HG03575 (cell line): ENCODE measurements at regions not wholly inside any gene's neighbourhood (a gene's known extent, or its start where the extent isn't known, plus 50 kb on each side); places are given as distances from the start of the nearest gene placed in this dataset.

Source experiments
- ATAC-seq: cut with Tn5 transposase; IDR thresholded peaks from one replicate; pipeline ENCODE4 v1.9.1; 2021; ENCODE audit not compliant: unreplicated experiment, insufficient number of reproducible peaks, low FRiP score; ENCODE audit errors: extremely low read depth

DNA sequence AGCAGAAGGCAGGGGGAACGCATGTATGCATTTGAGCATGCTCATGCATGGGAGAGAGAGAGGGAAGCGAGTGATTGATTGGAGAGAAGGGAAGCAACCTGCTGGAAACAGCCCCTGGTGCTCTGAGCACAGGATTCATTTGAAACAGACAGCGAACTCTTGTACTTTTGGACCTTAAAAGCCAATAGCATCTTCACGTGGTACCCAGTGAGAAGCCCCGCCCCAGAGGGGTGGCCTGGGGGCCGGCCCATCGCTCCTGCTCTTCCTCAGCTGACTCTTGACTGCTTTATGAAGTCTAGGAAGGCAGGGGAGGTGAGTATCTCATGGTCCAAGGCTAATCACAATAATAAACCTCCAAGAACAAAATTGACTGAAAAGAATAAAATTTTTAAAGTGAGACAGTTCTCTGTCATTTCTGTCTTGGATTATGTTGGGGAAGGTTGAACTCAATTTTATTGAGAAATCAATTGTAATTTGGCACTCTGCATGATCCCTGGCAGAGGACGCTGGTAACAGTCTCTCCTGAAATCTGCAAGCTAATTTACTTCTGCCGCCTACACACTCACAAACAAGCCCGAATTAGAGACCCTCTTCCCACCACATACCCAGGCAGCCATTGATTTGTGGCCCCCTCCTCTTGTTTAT, 168.2 kb upstream of the PPARGC1A start:
- ATAC-seq: no peak

- ATAC-seq: no peak
Measured at GRCh38 chr4:24056289-24056688, 166.4 kb upstream of the PPARGC1A start.

DNA sequence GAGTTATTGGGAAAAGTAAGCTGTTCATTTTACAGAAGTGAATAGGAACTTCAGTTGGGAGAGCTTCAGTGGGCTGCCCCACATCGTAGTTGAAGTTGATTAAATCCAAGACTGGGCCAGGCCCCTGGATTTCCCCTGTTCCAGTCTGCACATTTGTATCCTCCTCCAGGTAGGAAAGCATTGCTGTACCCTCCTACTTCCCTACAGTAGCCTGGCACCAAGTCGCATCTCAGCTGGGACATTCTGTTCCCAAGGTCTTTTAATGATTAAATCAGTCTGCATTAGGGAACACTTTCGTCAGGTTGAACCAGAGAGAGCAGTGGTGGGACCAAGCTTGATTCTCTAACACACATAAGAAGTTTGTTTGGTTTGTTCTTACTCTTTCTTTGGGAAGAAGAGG, 165.8 kb upstream of the PPARGC1A start:
- ATAC-seq: no peak

DNA sequence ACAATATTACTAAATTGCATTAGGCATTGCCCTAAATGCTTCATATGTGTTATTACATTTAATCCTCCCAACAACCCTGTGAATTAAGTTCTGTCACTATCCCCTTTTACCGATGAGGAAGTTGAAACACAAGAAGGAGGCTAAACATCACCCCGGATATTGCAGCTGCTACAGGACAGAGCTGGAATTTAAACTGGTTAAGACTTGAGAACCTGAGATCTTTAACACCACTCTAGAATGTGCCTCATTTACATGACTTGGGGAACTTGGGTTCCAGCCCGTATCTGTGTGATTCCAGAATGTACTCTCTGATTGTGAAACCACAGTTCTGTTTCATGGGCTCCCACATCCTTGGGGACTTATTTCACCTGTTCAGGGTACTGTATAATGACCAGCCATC, 165.1 kb upstream of the PPARGC1A start:
- no peak for ATAC-seq

DNA sequence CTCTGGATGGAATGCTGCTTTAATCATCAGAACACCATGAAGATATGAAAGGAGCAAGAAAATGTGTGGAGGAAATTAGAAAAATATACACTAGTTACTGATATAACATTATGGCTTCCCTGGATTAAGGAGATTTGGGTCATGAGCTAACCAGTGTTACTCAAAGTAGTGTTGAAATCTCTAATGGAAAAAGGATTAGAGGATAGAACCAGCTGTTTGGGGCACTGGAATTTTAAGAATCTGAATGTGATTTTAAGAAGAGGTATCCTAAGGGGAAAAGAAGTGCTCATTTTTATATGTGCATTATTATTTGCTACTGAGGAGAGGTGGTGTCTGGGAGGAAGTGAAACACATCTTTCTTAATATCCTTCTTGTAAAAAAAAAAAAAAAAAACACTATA, 164.1 kb upstream of the PPARGC1A start:
- no peak for ATAC-seq

GRCh38 chr4:24044610-24045589, 155.1 kb upstream of the PPARGC1A start:
- no peak for ATAC-seq

- ATAC-seq: no peak
Measured at GRCh38 chr4:24042094-24042493, 152.2 kb upstream of the PPARGC1A start.

GRCh38 chr4:24040811-24041210, 151.0 kb upstream of the PPARGC1A start:
- no peak for ATAC-seq

GRCh38 chr4:24033626-24034025, 143.8 kb upstream of the PPARGC1A start:
- ATAC-seq: no peak

GRCh38 chr4:24032371-24032989, 142.6 kb upstream of the PPARGC1A start:
- no peak for ATAC-seq

- no peak for ATAC-seq
Measured at GRCh38 chr4:24026596-24026995, 136.7 kb upstream of the PPARGC1A start.

DNA sequence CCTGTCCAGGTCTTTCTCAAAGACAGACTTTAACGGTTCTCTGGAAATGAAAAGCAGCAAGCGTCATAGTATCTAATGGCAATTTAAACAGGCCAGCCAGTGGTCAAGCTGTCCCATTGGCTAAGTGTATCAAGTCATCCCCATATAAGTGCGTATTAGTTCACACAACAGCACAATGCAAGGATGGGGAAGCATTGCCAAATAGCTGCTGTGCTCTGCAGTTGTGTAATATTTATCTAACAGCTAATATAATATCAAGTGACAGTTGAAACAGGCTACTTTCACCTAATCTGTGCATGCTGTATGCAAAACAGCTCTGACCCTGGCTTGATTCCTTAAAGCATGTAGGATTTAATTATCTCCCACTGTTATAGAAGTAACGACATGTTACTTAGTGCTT, 134.8 kb upstream of the PPARGC1A start:
- no peak for ATAC-seq

DNA sequence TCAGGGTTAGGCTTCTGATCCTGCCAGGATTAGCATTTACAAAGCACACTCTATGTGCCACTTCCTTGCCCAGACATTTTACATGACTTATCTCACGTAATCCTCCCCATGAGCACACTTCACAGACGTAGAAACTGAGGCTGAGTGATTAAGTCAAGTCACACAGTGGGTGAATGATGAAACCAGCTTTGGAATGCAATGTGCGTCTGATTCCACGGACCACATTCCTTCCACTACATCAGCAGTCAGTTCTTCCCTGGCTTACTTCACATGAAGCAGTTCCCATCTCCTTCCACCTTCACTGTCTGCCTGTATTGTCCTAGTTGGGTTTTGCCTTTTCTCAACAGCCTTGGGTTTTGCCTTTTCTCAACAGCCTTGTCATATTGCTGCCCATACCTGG, 134.3 kb upstream of the PPARGC1A start:
- no peak for ATAC-seq

DNA sequence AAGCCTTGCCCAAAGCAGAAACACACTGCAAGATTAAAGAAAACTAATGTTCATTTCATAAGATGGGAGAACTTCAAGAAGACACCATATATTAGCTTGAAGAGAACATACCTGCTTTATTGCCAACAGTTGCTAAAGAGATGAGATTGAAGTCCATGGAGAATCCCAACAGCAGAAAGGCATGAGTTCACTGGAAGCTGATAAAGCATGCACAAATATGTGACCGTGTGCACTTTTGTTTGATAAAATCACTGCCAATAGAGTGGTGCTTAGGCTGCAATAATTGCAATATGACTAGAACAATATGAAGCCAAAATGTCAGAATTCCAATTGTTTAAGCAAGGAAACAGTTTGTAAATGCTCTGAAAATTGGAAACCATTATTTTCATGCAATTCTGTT, 125.9 kb upstream of the PPARGC1A start:
- no peak for ATAC-seq

GRCh38 chr4:24013668-24014422, 124.0 kb upstream of the PPARGC1A start:
- no peak for ATAC-seq

DNA sequence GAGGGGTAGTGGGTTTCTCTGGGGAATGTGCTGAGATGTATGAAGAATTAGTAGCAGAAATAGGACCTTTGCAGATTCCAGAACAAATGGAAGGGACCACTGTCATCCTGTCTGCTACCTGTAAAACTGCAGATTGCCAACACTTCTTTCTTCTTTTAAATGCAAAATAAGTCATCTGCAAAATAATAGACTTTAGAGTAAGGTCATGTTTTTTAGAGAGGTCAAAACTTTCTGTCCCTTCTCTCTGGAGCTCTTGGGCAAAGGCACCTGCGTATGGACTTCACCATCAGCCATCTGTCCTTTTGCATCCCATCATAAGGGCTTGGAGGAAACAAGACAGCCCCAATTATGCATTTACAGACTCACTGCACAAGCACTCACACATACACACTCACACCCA, 121.1 kb upstream of the PPARGC1A start:
- no peak for ATAC-seq

DNA sequence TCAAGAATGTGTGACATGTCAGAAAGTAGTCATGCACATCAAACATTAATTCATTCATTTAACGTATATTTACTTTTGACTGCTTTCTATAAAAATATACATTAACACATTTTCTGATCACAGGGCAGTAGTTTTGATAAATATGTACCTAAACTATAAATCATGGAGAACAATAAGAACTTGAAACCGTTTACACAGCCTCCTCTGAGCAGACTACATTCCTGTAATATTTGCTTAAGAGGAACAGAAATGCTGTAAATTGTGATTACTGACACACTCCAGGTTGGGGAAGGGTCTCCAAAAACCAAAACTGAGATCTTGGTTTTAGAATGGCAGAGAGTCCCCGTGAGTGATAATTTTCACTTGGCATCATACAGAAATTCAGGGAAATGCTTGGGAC, 120.7 kb upstream of the PPARGC1A start:
- ATAC-seq: no peak

DNA sequence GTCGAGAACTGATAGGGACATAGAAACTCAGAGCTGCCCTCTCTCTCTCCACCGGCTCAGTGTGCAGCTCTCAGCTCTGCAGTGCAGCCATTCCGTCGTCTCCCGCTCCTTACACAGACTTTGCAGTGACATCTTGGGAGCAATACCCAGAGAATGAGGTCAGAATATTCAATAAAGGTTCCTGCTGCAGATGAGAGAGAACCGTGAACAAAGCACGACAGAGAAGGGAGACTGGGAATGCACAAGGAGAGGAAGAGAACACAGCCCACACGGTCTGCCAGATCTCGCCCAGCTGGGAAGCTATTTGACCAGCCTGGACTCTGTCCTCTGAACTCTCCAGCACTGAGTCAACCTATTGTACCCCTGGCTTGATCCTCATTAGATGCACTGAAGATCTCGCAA, 118.0 kb upstream of the PPARGC1A start:
- no peak for ATAC-seq

DNA sequence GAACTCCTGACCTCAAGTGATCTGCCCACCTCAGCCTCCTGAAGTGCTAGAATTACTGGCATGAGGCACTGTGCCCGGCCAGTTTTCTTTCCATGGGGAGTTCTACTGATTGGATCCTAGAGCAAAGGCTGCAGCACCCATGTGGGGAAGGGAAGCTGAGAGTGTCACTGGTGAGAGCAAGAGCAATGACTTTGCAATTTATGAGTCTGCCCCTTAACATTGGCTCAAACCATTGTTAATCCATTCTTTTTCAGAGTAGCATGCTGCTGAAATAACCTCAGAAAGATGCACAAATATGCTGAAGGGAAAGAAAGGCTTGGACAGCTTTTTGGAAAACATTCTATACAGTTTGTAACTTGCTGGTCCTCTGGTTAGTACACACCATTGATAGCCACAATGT, 116.4 kb upstream of the PPARGC1A start:
- ATAC-seq: no peak
